ENCODE measurements at regions not wholly inside any gene's neighbourhood (a gene's known extent, or its start where the extent isn't known, plus 50 kb on each side); places are given as distances from the start of the nearest gene placed in this dataset.
"Not testable (repeated sequence)": the region's sequence is repeated elsewhere in the genome, so short reads cannot be mapped to it uniquely, and the experiment has no call there.

DNA sequence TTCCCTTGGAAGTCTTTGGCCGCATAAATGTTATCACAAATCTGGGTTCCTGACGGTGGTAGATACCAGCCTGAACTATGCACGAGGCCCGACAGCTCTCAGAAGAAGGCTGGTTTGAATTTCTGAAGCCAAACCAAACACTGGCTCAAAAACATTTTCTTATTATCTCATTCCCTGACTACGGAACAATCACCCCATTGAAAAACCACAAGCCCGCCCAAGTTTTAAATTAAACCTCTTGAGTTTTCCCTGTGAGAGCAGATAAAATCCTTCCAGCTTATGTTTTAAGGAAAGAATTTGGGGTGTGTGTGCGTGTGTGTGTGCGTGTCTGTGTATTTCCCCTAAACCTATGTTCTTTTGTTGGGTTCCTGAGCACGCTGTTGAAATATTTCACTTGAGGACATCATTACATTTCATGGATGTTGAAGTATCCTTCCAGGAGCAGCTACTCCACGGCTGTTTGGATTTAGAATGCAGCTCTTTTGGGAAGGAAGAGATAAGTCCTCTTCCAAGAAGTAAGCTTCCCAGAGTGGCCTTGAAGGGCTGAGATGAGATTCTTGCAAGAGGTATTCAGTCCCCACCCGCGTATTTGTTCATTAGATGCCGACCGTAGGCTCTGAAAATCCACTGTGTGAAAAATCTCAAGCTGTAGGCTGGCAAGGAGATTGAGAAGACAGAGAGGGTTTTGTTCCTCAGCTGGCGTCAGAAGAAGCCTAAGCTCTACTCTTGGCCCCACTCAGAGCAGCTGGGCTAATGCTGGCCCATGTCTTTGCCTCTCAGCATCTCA is 131.0 kb upstream of the NCOR2 start:
- intact Hi-C loops (cut with DNase I), result no loop called here
- Histone ChIP-seq H3K9me3 (ENCODE audit: control insufficient read depth in 2 of 3, insufficient read depth in 1 of 3, low read length in 3 of 3) (no peaks in the 10 kb centered on the region), H3K4me1 (ENCODE audit: control insufficient read depth in 2 of 3, insufficient read depth in 2 of 3, low read depth in 1 of 3, low read length in 3 of 3) (no peaks in the 10 kb centered on the region), H3K27me3 (ENCODE audit: control insufficient read depth, insufficient read depth, low read length) (no peaks in the 10 kb centered on the region), H3K4me3 (ENCODE audit: low read length in 3 of 3) (no peak overlapping the region), H3K27ac (ENCODE audit: low read depth in 2 of 2, low read length in 2 of 2) (no peak overlapping the region), H3K36me3 (ENCODE audit: control insufficient read depth in 2 of 3, insufficient read depth in 3 of 3, low read length in 3 of 3) (no peaks in the 10 kb centered on the region), H3K9ac (ENCODE audit: low read length in 3 of 3) (no peak overlapping the region)
- no peak for DNase-seq
- FAIRE-seq, result no peak
- TF ChIP-seq, protein P1, sequence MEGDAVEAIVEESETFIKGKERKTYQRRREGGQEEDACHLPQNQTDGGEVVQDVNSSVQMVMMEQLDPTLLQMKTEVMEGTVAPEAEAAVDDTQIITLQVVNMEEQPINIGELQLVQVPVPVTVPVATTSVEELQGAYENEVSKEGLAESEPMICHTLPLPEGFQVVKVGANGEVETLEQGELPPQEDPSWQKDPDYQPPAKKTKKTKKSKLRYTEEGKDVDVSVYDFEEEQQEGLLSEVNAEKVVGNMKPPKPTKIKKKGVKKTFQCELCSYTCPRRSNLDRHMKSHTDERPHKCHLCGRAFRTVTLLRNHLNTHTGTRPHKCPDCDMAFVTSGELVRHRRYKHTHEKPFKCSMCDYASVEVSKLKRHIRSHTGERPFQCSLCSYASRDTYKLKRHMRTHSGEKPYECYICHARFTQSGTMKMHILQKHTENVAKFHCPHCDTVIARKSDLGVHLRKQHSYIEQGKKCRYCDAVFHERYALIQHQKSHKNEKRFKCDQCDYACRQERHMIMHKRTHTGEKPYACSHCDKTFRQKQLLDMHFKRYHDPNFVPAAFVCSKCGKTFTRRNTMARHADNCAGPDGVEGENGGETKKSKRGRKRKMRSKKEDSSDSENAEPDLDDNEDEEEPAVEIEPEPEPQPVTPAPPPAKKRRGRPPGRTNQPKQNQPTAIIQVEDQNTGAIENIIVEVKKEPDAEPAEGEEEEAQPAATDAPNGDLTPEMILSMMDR (IDR thresholded peaks at IDR 0.05; ENCODE audit: borderline replicate concordance, extremely low read depth, insufficient read depth), result no peak

DNA sequence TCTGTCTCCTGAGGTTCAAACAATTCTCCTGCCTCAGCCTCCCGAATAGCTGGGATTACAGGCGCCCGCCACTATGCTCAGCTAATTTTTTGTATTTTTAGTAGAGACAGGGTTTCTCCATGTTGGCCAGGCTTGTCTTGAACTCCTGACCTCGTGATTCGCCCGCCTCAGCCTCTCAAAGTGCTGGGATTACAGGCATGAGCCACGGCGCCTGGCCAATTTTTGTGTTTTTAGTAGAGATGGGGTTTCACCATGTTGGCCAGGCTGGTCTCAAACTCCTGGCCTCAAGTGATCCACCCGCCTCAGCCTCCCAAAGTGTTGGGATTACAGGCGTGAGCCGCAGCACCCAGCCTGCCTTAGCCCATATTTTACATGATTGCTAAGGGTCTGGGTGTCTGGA is 130.3 kb upstream of the NCOR2 start:
- peak in 1 of 5 donors; percentile 29 for DNase-seq
- H3K36me3 ChIP-seq (ENCODE audit: control insufficient read depth in 2 of 3, insufficient read depth in 3 of 3, low read length in 3 of 3); FAIRE-seq; intact Hi-C loops (cut with DNase I); H3K4me3 ChIP-seq (ENCODE audit: low read length in 3 of 3); H3K4me1 ChIP-seq (ENCODE audit: control insufficient read depth in 2 of 3, insufficient read depth in 2 of 3, low read depth in 1 of 3, low read length in 3 of 3); H3K27me3 ChIP-seq (ENCODE audit: control insufficient read depth, insufficient read depth, low read length); H3K9me3 ChIP-seq (ENCODE audit: control insufficient read depth in 2 of 3, insufficient read depth in 1 of 3, low read length in 3 of 3); H3K9ac ChIP-seq (ENCODE audit: low read length in 3 of 3); H3K27ac ChIP-seq (ENCODE audit: low read depth in 2 of 2, low read length in 2 of 2): not testable (repeated sequence)

- Histone ChIP-seq H3K27me3 (ENCODE audit: control insufficient read depth, insufficient read depth, low read length) (no peaks in the 10 kb centered on the region), H3K9me3 (ENCODE audit: control insufficient read depth in 2 of 3, insufficient read depth in 1 of 3, low read length in 3 of 3) (peaks cover 0 to 6% (median 0%) of the 10 kb centered on the region in 3 donors), H3K4me1 (ENCODE audit: control insufficient read depth in 2 of 3, insufficient read depth in 2 of 3, low read depth in 1 of 3, low read length in 3 of 3) (no peaks in the 10 kb centered on the region), H3K27ac (ENCODE audit: low read depth in 2 of 2, low read length in 2 of 2) (no peak overlapping the region), H3K9ac (ENCODE audit: low read length in 3 of 3) (no peak overlapping the region), H3K36me3 (ENCODE audit: control insufficient read depth in 2 of 3, insufficient read depth in 3 of 3, low read length in 3 of 3) (no peaks in the 10 kb centered on the region), H3K4me3 (ENCODE audit: low read length in 3 of 3) (no peak overlapping the region)
- no peak for FAIRE-seq
- DNase-seq, result peak in 1 of 5 donors; percentile 59
- intact Hi-C loops (cut with DNase I), result no loop called here
- TF ChIP-seq, protein P1 (IDR thresholded peaks at IDR 0.05; ENCODE audit: borderline replicate concordance, extremely low read depth, insufficient read depth), result no peak
Measured at GRCh38 chr12:124696693-124697476, 129.5 kb upstream of the NCOR2 start.

- Histone ChIP-seq H3K4me1 (ENCODE audit: control insufficient read depth in 2 of 3, insufficient read depth in 2 of 3, low read depth in 1 of 3, low read length in 3 of 3) (no peaks in the 10 kb centered on the region), H3K9ac (ENCODE audit: low read length in 3 of 3) (no peak overlapping the region), H3K27me3 (ENCODE audit: control insufficient read depth, insufficient read depth, low read length) (no peaks in the 10 kb centered on the region), H3K27ac (ENCODE audit: low read depth in 2 of 2, low read length in 2 of 2) (no peak overlapping the region), H3K4me3 (ENCODE audit: low read length in 3 of 3) (no peak overlapping the region), H3K9me3 (ENCODE audit: control insufficient read depth in 2 of 3, insufficient read depth in 1 of 3, low read length in 3 of 3) (peaks cover 0 to 6% (median 0%) of the 10 kb centered on the region in 3 donors), H3K36me3 (ENCODE audit: control insufficient read depth in 2 of 3, insufficient read depth in 3 of 3, low read length in 3 of 3) (no peaks in the 10 kb centered on the region)
- FAIRE-seq (no peak), DNase-seq (peak in 3 of 5 donors; percentile 63 to 68 (median 66))
- intact Hi-C loops (cut with DNase I), result no loop called here
- TF ChIP-seq, protein P1 (IDR thresholded peaks at IDR 0.05; ENCODE audit: borderline replicate concordance, extremely low read depth, insufficient read depth), result no peak
Measured at GRCh38 chr12:124695861-124696260, 128.4 kb upstream of the NCOR2 start.

Data from kidney (tissue), 13 donors.